Fibroblast of skin of left quadriceps (primary cell): ENCODE measurements at regions not wholly inside any gene's neighbourhood (a gene's known extent, or its start where the extent isn't known, plus 50 kb on each side); places are given as distances from the start of the nearest gene placed in this dataset.
A peak's percentile ranks its signal among the peaks of the same experiment; 100 is the strongest.

Experiments
- DNase-seq, 2 experiments: peaks; one replicate each; pipeline ENCODE4 v3.0.0-alpha.2; 2013; ENCODE audit warnings: low read depth in 2 of 2

DNA sequence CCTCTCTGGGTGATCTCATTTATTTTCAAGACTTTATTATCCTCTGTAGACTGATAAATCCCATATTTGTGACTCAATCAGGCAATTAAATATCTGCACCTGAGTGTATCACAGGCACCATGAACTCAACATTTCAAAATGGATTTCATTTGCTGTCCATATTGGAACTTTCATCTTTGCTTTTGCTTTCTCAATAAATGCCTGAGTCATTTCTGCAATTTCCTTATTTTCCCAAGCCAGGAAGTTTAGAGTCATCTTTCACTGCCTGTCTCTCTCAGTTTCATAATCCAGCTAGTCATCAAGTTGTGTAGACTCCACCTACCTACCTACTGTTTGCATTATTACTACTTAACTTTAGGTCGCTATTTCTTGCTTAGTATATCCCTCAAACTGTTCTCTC, 540.9 kb downstream of the LMO4 start:
- peak; percentile 41 for DNase-seq

DNA sequence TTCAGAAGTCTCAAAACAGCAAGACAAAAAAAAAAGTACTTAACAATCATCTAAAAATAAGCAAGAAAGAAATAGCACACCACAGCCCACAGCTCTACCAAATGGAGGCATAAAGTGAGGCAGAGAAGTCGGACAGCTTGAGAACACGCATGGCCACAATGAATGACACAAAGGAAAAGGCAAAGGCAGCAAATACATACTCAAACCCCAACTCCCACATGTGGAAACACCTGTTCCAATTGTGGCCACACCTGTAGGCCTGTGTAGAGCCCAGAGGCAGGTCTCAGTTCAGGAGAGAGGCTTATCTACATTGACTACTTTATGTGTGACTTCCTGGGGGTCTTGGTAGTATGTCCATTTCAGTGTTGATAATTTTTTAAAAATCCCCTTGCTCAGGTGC, 543.5 kb downstream of the LMO4 start:
- DNase-seq, result no peak

DNA sequence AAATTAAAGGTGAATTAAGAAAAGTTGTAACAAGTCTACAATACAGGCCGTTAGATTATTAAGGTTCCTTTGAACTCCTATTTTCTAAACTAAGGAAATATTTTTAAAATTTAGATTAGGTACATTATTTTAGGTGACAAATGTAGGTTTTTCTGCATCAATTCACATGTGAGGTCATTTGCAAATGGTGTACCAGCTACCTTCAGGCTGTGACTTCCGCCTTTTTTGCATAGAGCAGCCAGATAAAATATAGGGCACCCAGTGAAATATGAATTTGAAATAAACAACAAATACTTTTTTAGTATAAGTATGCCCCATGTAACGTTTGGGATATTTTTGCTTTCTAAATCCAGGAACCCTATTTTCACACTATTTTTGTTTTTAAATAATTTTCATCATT, 544.0 kb downstream of the LMO4 start:
- DNase-seq, result no peak

GRCh38 chr1:87878873-87879272, 550.2 kb downstream of the LMO4 start:
- DNase-seq, result no peak

- DNase-seq, result no peak
Measured at GRCh38 chr1:87880098-87880760, 551.5 kb downstream of the LMO4 start.

DNA sequence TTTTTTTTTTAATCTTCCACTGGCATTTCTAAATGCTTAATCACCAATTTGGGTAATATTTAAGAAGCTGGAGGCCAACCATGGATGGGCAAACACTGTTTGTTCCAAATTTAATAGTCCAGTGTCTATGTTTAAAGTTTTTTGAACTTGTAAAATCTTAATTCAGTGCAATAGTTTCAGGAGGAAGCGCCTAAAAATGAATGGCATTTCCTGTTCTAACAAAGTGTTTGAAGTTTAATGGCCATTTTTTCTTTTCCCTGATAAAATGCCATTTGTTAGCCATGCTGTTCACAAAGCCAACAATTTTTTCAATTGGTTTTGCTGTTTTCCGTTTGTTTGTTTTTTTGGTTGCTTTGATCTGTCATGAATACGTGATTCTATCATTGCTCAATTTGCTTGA, 552.1 kb downstream of the LMO4 start:
- DNase-seq, result peak in 1 of 2 experiments; percentile 8

DNA sequence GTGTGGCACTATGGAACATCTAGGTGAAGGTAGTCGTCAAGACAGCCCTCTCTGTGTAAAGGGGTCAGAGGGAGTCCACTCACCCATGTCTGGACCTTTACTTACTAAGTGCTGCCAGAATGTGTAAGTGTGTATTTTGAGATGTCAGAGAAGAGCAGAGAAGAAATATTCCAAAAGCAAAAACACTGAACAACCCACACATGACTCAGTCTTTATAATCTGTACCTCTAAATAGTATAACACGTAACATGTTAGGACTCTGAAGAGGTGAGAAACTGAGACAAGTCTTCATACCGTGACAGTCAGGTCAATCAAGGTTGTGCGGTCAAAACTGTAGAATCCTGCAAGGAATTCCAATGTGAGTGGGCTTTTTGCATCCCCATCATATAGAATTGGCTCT, 555.2 kb downstream of the LMO4 start:
- DNase-seq, result no peak

GRCh38 chr1:87884581-87884980, 555.9 kb downstream of the LMO4 start:
- DNase-seq, result no peak

- DNase-seq, result no peak
Measured at GRCh38 chr1:87885278-87886025, 556.8 kb downstream of the LMO4 start.

GRCh38 chr1:87887100-87887499, 558.4 kb downstream of the LMO4 start:
- DNase-seq, result no peak

DNA sequence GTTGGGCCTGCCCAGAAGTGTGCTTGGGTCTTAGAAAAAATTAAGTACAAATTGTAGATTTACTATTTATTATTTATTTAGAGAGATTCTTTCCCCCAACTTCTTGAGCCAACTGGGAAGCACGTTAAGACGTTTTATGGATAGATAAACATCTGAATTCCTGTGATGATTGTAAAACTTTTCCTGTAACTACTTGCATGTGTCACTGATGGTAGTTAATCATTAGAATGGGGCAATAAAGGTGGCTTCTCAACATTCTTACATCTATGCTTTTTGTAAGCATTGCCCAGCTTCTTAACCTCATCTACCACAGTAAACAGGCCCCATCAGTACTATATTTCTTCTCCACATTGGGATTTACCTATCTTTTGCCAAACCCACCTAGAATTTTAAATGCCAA, 559.8 kb downstream of the LMO4 start:
- DNase-seq, result peak; percentile 67 to 73

GRCh38 chr1:87894062-87894461, 565.4 kb downstream of the LMO4 start:
- no peak for DNase-seq

GRCh38 chr1:87897481-87897880, 568.8 kb downstream of the LMO4 start:
- no peak for DNase-seq

DNA sequence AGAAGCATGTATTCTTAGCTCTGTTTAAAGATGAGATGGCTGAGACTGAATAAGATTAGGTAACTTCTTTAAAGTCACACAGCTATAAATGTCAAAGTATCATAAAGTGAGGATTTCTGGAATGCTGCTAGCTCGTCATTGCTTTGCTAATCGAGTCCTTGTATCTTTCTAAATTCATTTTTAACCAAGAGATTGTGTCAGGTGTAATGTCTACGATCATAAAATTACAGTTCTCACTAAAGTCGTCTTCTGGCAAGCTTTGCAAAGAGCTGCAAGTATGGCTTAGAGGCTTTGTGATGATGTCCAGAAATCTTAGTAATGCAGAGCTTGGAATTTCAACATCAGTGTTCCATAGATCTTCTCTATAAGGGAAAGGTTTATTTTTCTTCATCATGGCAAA, 569.8 kb downstream of the LMO4 start:
- DNase-seq, result no peak

DNA sequence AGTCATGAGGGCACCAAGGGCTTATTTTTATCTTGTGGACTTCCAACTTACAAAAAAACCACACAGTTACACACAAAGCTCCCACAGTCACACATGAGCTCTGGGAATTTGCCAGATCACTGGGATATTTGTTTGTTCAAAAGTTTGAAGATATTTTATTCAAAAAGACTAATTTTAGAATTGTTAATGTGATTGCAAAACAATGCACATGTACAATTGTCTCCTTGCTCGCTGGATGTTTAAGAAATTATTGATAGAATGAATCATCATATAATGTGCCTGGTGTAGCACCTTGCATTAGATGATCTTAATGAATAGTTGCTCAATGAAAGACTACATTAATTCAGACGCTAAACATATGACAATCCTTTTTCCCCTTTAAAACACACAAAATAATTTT, 570.3 kb downstream of the LMO4 start:
- no peak for DNase-seq

- no peak for DNase-seq
Measured at GRCh38 chr1:87899746-87900145, 571.1 kb downstream of the LMO4 start.

- DNase-seq, result peak; percentile 18 to 22
Measured at GRCh38 chr1:87902830-87903229, 574.1 kb downstream of the LMO4 start.

DNA sequence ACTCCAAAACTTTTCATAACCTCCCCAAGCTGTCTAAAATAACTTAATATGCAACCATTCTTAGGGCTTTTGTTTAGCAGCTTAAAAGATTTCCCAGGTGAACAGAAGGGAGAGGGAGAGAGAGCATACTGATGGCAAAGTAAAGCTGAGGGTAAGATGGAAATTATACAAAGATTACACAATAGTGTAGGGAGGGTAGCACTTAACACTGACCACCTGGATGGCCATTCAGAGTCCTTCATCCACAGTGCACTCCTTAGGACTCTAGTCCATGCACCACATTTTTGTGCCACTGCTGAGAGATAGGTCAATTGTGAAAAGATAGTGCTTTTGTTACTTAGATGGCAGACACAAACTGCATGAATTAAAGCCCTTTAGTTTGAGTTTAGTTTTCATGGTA, 574.6 kb downstream of the LMO4 start:
- DNase-seq, result no peak

DNA sequence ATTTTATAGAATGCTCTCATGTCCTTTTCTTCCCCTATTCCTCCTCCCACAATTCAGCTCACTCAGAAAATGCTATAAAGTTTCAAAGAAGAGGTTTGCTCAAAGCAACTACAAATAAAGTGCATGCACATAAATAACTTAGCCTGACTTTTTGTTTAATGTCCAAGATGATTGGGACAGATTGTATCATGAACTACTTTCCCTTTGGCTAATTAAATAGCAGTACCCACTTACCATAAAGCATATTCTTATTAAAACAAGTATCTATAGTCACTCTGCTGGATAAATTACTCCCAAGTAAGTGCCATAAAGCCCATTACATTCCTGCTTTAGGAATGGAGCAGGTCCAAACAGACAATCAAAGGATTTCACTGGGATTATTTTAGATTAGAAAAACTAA, 576.0 kb downstream of the LMO4 start:
- no peak for DNase-seq

DNA sequence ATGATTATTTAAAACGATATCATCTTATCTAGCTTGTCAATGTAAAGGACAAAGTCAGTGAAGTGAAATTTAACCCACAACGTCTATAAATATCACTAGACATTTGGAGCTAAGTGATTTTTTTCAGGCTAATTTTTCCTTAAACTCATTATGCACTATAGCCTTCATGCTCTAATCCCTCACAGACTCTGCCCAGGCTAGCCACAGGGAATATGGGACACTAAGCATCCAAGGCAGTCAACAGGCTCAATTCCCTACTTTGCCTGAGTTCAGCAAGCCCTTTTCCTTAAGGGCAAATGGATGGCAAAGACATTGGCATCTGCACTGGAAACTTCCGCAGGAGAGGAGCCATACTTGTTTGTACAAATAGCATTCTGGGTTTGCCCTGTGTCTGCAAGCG, 577.0 kb downstream of the LMO4 start:
- no peak for DNase-seq

GRCh38 chr1:87906078-87906477, 577.4 kb downstream of the LMO4 start:
- no peak for DNase-seq

- DNase-seq, result no peak
Measured at GRCh38 chr1:87913361-87913760, 584.7 kb downstream of the LMO4 start.

- DNase-seq, result no peak
Measured at GRCh38 chr1:87914396-87914795, 585.7 kb downstream of the LMO4 start.

DNA sequence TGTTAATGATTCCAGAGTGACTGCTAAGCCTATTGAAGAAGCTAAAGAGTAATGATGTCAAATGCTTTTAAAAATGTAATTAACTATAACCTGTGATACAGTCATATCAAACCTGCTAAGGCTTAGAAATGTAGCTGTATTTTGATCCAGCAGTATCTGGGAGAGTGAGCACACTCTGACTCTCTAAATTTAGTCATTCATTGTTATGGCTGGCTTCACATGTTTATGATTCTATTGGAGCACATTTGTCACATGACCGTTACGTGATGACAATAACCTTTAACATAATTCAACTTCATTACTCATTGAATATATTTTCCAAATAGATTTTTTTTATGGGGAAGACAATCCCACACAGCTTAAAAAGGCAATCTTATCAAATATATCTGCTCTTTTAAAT, 587.1 kb downstream of the LMO4 start:
- DNase-seq, result no peak
